22Rv1 (cell line): ENCODE measurements at regions not wholly inside any gene's neighbourhood (a gene's known extent, or its start where the extent isn't known, plus 50 kb on each side); places are given as distances from the start of the nearest gene placed in this dataset.

ENCODE experiments used
- CTCF ChIP-seq: fragments of 450-650 bp; IDR thresholded peaks from 2 replicates; pipeline ENCODE4 v1.5.1; 2017; ENCODE audit warnings: mild to moderate bottlenecking
- ZFX ChIP-seq: fragments of 450-650 bp; IDR thresholded peaks from 2 replicates; pipeline ENCODE4 v1.6.1; 2017; ENCODE audit warnings: antibody characterized with exemption, borderline replicate concordance

DNA sequence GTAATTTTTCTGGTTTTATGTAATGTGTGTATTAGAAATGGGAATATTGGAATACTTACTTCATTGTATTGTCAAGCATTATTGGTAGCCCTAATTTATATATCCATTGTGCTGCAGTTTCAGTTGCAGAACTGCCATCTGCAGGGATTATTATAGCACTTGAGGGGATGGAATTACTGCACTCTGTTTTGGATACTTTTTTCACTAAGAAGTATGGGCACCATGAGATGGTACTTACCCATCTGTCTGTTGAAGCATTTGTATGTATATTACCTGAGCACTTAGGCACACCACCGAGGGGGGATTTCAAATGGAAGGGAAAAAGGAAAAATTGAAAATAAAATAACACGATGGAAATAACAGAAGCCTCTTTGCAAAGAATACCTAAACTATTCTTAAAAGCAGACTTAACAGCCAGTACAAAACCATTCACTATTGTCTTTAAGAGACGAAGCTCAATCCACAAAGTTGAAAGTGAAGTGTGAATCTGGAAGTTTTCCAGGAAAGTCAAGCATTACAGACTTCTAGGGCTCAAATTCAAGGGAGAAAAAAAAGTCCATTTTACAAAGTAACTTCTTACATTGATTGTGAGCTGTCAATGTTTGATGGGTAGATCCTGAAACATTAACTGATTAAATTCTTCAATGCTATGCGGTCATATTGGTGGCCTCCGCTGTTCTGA, 318.7 kb downstream of the SOX4 start:
- TF ChIP-seq CTCF = no peak
- TF ChIP-seq ZFX = no peak
